NCI-H187 treated with DMSO at 0.1 percent for 48 hours (cell line): ENCODE measurements at regions not wholly inside any gene's neighbourhood (a gene's known extent, or its start where the extent isn't known, plus 50 kb on each side); places are given as distances from the start of the nearest gene placed in this dataset.

Experiments
- DNase-seq: peaks from one replicate; lab custom pipeline; 2025; lab: John Stamatoyannopoulos, UW

DNA sequence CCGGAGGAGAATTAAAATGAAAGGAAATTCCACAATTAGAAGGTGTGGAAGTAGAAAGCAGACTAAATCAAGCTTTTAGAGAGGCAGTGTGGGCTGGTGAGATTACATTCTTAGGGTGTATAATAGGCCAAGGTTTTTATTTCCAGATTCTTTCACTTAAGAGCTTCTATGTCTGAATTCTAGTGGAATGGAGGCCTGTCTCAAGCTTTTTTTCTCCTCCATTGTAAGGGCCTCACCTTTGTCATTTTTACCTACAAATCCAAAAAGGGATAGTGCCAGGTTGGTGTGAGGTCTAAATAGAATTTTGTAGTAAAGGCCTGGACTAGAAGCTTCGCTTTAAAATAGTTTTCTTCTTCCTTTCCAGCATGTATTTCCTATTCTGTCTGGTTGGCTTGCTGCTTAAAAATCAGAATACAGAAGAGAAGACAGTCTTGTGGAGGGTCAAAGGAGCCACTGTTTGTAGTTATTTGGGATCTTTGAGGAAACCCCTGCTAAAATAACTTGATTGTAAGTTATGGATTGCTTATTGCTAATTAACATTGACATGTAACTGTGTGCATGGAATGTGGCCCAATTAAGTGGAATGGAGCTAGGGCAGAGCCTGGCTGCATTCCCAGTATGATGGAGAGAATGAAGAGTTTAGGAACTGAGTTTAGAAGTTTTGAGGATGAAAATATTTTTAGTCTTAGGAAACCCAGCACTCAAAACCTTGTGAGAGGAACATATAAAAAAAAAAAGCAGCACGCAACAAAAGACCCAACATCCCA is 162.5 kb upstream of the B3GALT2 start:
- no peak for DNase-seq

DNA sequence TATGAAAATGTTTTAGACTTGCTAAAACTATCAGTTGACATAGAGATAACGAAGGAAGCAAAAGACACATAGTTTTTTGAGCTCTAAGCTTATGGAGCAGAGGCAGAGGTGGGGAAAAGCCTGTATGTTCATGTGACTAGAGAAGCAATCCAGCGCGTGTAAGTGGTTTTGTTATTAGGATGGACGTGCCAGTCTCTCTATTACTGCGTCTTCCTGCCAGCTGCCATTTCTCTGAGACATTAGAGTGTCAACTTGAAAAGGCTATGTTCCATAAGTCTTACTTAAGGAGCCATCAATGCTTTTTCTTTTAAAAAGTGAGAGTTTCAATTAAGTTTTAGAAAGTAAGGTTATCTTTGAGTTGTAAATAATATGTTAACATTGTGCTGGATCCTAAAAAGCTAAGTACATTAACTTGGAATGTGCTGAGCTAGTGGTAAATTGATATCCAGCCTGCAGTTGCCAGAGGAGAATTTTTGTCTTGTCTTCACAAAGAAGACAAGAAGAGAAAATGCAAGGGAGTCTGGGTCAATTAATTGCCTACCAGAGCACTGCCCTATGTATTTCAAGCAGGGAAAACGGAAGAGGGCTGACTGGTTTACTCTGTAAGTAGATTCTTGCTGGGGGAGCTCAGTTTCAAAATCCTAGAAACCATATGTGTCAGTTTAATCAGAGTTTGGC is 161.8 kb upstream of the B3GALT2 start:
- no peak for DNase-seq

DNA sequence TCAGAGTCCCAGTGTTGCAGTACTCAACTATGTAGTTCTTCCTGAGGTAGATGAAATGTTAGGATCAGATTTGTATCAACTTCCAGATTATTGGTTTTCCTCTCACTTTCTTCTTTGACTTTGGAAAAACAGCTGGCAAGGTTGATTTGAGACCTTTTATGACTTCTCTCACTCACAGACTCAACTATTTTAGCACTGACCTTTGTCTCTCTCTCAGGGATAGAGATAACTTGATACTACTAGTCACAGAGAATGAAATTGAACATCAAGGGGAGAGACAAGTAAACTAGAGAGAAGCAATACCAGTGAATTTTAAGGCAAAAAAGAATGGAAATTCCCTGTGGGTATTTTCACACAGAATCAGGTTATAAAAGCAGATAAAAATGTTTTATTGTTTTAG is 159.7 kb upstream of the B3GALT2 start:
- DNase-seq, result no peak

DNA sequence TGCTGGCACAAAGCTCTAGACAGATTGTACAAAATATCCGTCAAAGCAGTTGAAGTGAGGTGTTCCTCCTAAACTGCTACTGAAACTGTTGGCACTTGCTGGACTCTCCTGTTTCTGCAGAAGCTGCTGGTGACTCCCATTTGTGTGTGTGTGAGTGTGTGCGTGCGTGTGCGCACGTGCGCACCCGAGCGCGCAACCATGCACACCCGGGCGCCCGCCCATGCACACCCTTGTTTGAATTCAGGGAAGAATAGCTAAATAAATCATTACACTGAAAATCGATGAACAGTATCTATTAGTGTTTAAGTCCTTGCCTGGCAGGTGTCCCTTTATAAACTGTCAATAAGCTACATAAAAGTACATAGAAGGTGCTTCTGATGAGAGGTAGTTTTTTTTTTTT is 156.4 kb upstream of the B3GALT2 start:
- DNase-seq, result no peak

DNA sequence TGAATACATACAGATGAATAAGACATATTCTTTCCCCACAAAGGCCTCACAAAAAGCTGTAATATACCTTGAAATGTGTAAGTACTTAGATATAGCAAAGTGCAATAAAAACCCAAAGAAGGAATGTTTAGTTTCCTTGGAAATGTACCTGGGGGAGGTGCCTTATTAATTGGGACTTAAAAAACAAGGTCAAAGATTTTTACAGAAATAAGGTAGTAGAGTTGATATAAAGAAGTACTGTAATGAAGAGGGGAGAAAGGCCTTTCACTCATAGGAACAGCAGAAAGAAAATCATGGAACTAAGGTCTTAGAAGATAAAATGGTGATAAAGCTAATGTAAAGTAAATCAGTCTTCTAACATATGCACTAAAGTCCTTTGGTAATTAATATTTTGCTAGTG is 153.9 kb upstream of the B3GALT2 start:
- DNase-seq, result no peak

DNA sequence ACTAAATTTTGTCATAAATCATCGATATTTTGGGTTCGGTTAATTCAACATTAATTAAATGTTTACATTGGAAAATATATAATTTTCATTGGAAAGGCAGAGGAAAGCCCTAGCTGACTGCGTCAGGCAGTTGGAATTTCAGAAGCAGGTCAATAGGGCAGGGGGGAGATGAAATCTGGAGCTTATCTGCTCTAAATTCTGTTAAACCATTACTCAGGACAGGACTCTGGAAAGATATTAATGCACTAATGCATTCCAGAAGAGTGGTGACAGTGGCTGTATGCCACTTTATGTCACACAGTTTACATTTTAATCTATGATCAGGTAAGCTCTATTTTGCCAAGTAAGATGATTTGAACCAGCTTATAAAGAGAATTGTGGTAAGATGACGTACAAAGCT is 153.0 kb upstream of the B3GALT2 start:
- no peak for DNase-seq

DNA sequence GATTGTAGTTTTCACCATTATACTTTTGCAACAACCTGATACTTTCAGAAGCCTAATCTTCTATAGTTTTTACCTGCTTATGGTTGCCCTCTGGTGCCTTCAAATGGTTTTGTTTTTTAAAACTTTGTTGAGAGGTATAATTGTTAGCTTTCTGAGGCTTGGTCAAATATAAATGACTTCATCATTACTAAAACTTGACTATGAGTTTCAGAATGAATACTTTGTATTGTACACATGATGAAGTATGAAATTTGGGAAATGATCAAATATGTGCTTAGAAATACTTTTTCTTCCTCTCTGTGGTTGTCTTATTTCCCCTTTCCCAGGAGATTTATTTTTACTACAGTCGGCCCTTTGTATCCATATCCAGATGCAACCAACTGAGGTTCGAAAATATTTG is 151.8 kb upstream of the B3GALT2 start:
- no peak for DNase-seq

DNA sequence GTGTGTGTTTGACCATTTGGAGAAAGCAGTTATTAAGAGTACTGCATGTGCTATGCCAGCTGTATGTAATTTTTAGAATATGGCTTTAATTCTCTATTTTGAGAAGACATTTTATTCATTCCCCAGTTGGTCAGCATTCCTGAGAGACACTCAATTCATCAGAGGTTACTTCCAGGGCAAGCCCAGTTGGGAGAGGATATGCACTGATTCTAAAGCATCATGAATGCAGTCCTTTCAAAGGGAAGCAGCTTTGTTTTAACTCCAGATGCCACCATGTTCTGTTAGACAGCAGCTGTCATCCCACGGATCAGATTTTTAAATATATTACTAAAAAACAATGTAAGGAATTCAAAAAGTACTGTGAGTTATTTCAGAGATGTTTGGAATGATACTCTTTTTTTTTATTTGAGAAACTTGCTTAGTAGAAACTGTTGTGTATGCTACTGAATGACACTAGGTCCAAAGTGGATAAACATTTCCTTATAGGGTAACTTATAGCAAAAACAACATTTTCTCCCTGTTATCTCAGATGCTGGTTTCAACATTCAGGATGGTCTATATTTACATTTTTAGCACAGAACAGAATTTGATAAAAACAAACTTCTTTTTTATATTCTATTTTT is 149.5 kb upstream of the B3GALT2 start:
- DNase-seq, result no peak

DNA sequence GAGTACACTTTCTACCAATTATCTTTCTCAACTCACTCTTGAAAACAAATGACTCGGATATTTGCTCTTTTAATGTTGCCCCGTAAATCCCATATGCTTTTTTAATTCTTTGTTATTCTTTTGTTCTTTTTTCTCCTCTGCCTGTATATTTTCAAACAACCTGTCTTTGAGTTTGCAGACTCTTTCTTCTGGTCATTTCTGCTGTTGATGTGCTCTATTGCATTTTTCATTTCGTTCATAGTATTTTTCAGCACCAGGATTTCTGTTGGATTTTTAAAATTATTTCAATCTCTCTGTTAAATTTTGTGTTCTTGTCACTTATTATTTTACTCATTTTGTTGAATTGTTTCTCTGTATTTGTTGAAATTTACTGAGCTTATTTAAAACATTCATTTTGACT is 146.8 kb upstream of the B3GALT2 start:
- DNase-seq, result no peak

DNA sequence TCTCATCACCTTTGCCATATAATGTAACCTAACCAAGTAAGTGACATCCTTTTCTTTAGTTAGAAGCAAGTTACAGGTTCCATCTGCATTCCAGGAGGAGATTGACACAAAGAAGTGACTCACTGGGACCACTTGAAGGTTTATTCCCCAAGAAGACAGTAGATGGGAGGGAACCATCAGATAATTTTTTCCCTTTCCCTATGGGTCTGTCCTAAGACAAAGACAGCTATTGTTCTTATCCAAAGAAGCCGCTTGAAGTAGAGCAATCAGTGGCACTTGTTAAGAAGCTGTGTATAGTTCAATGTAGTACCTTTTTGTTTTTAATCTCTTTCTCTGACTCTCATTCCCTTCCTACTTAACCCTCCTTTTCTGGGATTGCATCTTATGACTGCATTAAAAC is 139.9 kb upstream of the B3GALT2 start:
- DNase-seq, result no peak

DNA sequence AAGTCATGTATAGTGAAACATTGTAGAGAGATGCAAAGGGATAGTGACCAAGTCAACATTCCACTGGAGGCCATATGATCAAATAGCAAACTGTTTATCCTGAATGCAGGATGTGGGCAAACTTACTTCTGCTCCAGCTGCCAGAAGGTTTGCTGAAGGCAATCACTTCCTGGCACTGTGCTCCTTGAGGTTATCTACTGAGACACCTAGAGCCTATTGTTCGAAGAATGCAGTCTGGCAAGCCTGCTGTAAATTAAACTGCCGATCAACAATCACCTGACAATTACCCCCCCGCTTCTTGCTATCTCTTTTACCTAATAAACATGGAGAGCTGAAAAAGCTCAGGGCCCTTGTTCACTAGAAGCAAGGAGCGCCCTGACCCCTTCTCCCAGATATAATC is 139.4 kb upstream of the B3GALT2 start:
- no peak for DNase-seq

DNA sequence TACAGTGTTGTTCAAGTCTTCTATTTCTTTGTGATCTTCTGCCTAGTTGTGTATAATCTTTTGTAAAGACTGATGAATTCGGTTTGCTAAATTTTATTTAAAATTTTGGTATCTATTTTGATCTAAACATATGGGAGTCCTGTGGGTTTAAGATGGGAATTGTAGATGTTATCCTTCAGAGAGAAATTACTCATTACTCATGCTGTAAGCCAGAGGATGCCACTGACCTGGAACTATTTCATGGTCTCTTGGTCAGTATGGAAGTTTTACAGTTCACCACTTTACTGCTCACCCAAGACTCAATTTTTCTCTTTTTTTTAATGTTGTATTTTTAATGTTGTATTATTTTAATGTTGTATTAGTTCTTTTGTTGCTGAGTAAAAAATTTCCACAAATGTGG is 138.6 kb upstream of the B3GALT2 start:
- DNase-seq, result no peak

DNA sequence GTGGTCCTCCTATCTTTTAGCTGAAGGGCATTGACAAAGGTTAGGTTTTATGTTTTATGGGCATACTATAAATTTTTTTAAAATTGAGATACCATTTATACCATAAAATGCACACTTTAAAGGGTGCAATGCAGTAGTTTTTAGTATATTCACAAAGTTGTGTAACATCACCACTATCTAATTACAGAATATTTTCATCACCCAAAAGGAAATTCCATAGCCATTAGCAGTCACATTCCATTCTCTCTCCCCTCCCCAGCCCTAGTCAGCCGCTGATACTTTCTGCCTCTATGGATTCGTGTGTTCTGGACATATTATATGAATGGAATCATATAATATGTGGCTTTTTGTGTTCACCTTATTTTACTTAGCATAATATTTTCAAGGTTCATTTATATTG is 135.8 kb upstream of the B3GALT2 start:
- no peak for DNase-seq

DNA sequence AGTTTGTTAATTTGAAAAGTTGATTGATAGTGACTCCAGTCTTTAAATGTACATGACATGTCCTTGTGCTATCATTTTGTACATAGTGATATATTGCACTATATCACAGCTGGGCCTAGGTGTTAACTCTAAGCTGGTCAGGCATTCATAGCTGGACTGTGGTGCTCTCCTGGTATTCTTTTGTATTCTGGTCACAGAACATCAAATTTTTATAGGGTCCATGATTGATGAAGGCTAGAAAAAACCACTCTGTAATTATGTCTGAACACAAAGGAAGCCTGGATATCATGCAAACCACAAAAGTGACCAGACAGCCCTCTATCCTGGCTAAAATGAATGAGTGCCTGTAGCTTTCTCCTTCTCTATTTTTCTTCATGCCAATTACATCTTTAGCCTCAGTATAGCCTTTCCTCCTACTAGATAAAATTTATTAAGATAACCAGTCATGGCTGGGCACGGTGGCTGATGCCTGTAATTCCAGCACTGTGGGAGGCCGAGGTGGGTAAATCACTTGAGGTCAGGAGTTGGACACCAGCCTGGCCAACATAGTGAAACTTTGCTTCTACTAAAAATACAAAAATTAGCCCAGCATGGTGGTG is 134.9 kb upstream of the B3GALT2 start:
- no peak for DNase-seq

DNA sequence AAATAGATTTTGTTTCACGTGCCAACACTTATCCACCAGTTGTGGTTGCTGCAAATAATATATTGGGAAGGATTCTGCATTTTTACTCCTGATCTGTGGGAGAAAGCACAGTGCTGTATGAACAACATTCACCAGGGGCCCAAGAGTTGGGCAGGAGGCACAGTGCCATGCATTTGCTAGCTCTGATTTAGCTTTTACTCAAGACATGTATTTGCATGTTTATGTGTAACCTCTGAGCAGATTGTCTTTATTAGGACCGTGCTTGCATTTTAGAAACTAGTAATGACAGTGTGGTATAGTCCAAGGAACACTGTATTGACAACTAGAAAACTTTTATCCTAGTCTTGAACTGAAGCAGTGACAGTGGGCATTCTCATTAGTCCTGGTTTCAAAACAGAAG is 133.9 kb upstream of the B3GALT2 start:
- DNase-seq, result no peak

DNA sequence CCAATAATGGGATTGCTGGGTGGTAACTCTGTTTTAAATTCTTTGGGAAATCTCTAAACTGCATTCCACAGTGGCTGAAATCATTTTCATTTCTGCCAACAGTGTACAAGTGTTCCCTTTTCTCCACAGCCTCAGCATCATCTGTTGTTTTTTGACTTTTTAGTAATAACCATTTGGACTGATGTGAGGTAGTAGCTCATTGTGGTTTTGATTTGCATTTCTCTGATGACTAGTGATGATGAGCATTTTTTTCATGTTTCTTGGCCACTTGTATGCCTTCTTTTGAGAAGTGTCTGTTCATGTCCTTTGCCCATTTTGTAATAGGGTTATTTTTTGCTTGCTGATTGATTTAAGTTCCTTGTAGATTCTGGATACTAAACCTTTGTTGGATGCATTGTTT is 131.9 kb upstream of the B3GALT2 start:
- no peak for DNase-seq

DNA sequence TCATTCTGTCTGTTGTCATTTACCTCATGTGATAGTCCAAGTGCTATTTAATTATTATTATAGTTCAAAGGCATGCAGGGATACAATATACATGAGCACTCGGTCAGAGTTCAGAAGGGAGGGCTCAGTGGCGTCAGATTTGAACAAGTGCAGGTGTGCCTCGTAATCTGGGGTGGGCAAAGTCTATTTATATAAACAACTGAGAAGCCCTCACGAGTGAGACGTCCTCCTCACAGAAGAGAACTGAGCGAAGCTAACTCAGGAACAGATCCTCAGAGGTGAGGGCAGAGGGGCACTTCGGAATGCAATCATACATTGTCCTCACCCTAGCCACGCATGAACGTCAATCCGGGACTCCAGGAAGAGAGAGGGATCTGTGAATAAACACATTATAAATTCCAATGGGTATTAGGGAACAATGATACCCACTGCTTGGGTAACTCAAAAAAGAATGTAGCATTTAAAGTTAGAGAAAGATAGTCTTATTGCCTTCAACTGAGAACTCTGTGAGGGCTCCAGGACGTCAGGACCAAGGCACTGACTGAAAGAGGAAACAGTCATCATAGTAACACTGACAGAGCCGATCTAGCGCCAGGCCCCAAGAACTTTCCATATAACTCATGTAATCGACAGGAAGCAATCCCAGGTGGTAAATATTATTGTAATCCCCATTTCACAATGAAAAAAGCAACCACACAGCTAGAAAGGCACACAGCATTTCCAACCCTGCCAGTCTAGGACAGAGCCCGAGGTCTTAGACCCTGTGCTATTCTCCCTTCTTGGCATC is 127.1 kb upstream of the B3GALT2 start:
- no peak for DNase-seq

DNA sequence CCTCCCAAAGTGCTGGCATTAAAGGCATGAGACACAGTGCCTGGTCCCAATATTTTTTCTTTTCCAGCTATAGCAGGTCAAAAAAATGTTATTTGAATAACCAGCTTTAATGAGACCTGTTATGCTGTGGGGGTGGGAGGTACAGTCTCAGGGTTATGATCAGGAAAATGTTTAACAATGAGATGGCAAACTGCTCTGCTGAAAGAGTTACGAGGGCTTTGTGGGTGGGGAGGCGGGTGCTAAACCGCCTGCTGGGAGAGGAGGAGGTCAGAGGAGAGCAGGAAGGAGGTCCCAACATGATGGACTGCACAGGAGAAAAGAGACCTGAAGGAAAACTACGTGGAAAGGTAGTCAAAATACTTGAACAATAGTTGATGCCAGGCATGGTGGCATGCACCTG is 126.0 kb upstream of the B3GALT2 start:
- DNase-seq, result no peak

DNA sequence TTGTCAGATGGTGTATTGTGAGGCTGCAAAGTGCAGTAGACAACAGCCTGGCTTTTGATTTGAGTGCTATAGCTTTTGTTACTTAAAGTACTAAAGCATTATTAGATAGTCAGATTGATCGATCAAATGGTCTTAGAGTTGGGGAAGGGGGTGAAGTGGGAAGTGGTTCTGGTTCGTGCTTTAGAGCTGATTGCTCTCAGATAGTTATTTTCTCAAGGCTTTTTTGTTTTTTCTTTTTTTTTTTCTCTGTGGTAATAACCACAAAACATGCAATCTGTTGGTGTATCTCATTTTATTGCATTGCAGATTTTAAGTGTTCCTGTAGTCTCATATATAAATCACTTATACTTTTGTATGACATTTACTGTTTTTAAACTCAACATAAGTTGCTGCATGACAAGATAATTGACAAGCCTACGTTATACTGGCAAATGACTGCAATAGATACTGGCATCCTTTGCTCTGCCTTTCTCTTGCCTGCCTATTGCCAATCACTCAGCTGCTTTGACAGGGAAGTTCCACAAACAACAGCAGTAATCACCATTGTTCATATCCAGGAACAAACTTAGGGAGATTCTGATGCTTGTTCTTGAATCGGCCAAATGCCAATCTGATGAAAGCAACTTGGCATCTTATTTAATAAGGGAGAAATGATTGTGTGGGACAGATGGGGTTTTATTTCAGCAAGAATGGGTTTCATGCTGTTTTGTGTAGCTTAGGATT is 125.0 kb upstream of the B3GALT2 start:
- DNase-seq, result no peak

DNA sequence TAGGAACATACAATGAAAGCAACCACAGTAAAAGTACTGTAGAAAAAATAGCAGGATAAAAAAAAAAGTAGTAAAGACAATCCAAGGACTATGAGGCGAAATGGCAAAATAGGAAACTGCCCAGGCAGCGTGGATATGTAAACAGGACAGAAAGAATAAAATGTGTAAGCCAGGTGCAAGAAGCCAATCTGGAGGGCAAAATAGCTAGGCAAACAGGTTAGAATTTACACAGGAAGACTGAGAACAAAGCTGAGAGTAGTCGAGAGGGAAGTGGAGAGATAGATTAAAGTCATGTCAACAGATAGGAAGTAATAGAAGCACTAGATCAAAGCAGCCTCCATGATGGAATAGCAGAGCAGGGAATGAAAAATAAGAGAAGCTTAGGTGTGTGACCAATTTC is 124.2 kb upstream of the B3GALT2 start:
- peak; percentile 55 for DNase-seq

DNA sequence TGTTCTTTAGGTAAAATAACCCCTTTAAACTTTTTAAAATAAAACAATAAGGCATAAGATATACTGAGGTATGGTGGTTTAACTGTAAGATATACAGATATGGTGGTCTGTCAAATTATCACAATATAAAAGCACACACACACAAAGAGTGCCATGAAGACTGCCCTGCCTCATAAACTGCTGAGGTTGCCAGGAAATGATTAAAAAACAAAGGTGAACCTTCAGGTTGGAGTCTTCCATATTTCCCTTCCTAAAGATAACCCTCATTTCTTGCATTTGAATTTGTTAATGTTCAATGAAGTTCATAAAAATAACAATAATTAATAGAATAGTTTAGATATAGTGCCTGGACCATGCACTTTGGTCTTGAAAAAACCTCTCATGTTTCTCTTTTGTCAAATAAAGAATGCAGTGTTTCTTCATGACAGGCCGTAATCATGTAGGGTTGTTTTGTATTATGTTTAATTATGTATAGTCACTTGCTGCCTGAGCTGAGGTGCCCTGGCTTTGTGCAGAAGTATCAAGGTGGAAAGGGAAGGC is 123.6 kb upstream of the B3GALT2 start:
- DNase-seq, result no peak
